SIG-M5 treated with dmso at 0.1 percent for 504 hours (cell line): ENCODE measurements at regions not wholly inside any gene's neighbourhood (a gene's known extent, or its start where the extent isn't known, plus 50 kb on each side); places are given as distances from the start of the nearest gene placed in this dataset.
"Not testable (repeated sequence)": the region's sequence is repeated elsewhere in the genome, so short reads cannot be mapped to it uniquely, and the experiment has no call there.

Experiments used
- DNase-seq: peaks from one replicate; lab custom pipeline; 2025; ENCODE audit not compliant: unreplicated experiment; lab: John Stamatoyannopoulos, UW

DNA sequence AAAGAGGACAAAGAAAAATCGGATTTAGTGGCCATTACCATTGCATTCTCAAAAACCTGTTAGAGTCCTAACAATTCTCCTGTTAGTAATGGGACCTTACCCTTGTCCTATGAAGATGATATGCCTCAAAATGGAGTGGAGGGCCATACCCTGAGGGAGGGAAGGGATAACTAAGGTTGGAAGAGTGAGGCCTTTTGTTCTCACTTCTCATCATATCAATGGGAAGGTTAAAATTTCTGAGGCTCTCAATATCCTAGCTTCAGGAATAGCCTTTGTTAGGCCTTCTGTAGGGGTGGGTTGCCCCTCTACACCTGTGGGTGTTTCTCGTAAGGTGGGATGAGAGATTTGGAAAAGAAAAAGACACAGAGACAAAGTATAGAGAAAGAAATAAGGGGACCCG, 109.4 kb upstream of the SGIP1 start:
- DNase-seq = not testable (repeated sequence)

- DNase-seq = no peak
Observed at GRCh38 chr1:66426239-66426853, 107.6 kb upstream of the SGIP1 start.

DNA sequence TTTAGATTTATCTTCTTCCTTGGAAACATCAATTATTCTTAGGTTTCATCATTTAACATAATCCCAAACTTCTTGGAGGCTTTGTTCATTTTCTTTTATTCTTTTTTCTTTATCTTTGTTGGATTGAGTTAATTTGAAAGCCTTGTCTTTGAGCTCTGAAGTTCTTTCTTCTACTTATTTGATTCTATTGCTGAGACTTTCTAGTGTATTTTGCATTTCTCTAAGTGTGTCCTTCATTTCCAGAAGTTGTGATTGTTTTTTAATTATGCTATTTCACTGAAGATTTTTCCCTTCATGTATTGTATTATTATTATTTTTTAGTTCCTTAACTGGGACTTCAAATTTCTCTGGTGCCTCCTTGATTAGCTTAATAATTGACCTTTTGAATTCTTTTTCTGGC, 103.1 kb upstream of the SGIP1 start:
- not testable (repeated sequence) for DNase-seq

DNA sequence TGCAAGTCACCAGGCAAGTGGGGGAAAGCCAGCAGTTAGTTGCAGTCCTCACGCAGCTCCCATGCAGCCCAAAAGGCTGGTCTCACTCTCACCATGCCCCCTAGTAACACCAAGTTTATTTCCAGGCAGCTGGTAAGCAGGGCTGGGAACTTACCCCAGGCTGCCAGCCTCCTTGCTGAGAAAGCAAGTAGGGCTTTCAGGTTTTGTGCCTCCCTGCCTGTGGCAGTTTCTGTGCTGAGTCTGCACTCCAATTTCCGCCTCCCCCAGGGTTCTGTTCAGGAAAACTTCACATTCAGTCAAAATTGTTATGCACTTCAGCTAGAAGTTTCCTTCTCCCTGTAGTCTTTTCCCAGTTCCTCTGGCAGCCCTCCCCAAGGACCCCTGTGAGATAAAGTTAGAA, 102.0 kb upstream of the SGIP1 start:
- DNase-seq = no peak

DNA sequence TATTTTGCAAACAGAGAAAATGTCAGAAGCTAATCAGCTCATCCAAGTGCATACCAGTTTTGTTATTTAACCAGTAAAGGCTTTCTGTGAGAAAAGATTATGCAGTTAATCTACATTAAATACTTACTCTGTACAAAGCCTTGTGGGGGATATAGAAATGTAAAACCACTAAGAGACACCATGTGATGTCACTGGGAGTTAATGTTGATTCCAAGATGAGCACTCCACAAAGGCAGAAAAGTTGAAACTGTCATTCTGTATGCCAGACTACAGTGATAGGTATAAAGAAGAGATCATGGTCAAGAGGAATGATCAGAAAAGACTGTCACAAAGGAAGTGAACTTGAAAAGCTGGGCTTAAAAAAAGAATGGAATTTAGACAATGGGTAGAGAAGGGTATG, 100.3 kb upstream of the SGIP1 start:
- DNase-seq = no peak

DNA sequence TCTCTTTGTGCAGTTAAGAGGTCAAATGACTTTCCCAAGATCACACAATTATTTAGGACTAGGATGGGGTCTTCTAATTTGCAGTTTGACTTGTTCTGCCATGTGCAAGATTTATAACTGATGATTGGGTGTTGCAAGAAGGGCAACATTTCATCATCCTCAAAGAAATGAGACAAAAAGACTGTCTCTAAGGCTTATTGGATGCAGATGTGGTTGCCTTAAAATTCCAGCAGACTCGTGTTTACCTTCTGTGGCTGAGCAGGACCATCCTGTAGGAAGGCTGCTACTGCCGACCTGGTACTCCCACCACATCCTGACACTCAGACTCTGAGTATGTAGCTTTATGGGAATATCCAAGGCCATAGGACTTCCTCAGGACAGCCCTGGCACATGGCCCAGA, 99.9 kb upstream of the SGIP1 start:
- DNase-seq = no peak

DNA sequence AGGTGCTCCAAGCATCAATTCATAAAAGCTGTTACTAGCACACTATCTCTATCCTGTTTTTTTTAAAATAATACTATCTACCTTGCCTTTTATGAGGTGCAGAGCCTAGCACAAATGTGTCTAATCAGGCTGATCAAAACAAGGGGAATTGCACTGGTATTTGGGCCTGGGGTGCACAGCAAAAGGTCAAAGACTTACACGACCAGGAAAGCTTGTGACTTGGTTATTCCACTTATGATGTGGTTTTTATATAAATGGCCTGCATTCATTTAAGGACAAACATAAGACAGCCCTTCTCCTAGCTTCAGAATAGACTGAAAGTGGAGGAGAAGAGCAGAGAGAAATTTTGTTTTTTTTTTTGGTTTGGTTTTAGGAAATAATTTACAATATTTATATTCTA, 98.4 kb upstream of the SGIP1 start:
- no peak for DNase-seq

DNA sequence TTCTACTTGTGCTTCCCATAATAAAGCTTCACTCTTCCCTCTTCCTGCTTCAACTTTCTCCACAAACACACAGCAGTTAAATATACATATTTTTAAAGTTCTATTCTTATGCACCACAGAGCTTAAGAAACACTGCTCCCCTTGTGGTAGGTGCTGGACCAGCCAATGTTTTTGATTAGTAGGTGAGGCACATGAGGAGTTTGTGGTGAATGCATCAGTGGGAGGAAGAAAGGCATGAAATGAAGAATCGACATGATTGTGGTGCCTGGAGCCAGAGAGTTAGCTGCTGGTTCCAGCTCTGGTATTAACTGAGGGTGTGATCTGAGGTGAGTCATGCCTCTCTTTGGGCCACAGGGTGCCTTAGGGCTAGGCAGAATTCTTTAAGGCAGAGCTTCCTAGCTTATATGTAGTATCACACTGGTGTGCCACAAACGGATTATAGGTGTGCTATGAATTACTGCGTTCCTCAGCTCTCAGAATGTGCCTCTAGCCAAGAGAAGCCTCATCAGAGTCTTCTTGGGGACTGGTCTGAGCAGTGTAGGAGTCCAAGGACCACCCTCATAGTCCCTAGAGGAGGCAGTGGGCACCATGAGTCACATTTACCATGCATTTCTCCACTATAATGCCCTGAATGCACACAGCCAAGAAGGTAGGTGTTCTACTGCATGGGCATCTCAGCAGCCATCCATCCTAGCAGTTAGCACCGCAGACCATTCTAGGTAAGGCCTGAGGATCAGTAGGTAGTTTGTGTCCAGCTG, 97.4 kb upstream of the SGIP1 start:
- DNase-seq = peak; percentile 54

DNA sequence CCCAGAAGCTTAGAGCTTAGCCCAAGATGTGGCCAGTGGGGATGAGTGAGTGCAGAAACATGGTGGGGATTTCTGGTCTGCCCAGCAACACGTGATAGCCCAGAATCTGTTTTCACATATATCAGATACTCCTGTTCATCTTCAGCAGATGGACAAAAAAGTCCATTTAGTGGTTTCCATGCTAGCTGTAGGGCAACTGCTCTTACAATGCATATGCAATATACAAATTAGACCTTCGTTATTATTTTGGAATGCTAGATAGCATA, 96.9 kb upstream of the SGIP1 start:
- DNase-seq = no peak

- peak; percentile 32 for DNase-seq
Observed at GRCh38 chr1:66438062-66438461, 95.9 kb upstream of the SGIP1 start.

- no peak for DNase-seq
Observed at GRCh38 chr1:66438501-66438900, 95.5 kb upstream of the SGIP1 start.

- DNase-seq = peak; percentile 96
Observed at GRCh38 chr1:66439031-66439740, 94.8 kb upstream of the SGIP1 start.

DNA sequence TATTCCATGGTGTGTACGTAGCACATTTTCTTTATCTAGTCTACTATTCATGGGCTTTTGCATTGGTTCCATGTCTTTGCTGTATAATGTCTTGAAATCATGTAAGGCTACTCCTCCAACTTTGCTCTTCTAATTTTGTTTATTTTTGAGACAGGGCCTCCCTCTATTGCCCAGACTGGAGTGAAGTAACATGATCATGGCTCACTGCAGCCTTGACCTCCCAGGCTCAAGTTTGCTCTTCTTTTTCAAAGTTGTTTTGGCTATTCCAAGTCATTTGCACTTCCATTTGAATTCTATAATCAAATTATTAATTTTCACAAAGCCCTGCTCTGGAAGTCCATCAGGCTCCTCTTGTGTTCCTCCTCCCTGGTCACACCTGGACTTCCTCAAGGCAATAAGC, 90.2 kb upstream of the SGIP1 start:
- no peak for DNase-seq

DNA sequence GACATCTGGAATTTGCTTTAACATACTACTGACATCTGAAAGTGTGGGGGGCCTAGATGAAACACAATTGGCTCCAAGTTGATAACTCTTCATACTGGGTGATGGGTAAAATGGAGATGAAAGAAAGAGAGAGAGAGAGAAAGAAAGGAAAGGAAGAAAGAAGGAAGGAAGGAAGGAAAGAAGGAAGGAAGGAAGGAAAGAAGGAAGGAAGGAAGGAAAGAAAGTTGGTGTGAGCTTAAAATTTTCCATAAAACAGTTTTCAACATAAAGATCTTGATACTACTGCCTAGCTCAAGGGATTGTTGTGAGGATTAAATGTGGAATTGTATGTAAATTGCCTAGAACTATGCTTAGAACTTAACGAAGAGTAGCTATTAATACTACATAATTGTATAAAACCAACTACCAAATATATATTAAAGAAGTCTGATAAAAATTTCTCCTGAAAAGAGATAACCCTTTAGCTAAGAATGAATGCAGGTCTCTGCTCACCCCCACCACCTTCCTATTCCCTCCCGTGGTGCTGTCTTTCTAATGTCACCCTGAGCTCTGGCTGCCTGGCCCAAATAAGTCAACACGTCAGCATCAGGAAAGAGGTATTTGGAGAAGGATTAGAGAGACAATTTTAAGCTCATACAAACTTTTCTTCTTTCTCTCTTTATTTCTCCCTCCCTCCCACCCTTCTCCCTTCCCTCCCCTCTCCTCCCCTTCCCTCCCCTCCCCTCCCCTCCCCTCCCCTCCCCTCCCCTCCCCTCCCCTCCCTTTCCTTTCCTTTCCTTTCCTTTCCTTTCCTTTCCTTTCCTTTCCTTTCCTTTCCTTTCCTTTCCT, 89.3 kb upstream of the SGIP1 start:
- no peak for DNase-seq

GRCh38 chr1:66445492-66446181, 88.3 kb upstream of the SGIP1 start:
- peak; percentile 31 for DNase-seq

GRCh38 chr1:66446261-66447001, 87.5 kb upstream of the SGIP1 start:
- DNase-seq = peak; percentile 71

DNA sequence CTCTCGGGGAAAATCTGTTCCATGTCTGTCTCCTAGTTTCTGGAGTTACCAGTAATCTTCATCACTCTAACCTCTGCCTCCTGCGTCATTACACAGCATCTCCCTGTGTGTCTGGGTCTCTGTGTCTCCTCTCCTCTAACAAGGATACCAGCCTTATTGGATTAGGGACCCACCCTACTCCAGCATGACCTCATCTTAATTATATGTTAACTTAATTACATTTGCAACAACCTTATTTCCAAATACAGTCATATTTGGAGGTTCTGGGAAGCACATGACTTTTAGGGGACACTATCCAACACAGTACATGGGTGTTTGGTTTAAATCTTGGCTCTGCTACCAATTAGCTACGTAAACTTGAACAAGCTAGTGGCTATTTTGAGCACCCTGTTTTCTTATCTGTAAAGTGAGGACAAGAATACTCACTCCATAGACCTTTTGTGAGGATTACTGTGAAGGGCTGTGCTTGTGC, 83.9 kb upstream of the SGIP1 start:
- DNase-seq = no peak

- DNase-seq = no peak
Observed at GRCh38 chr1:66450847-66451246, 83.1 kb upstream of the SGIP1 start.

- DNase-seq = no peak
Observed at GRCh38 chr1:66452162-66452561, 81.8 kb upstream of the SGIP1 start.

DNA sequence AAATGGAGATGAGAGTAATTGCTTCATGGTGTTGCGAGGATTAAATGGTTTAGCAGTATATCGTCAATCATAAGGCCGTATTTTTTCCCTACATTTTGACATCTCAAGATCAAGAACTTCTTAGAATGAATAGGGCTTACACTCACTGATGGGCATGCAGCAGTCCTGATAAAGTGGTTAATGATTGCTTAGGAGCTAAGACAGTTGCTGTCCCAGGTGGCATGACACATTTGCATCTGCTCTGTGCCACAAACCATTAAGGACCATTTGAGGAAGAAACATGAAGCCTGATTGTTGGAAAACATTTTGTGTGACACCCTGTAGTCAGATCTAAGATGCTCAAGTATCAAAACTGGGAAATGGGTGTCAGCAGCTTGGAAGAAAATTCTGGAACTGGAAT, 81.0 kb upstream of the SGIP1 start:
- DNase-seq = no peak
